ENCODE measurements at regions not wholly inside any gene's neighbourhood (a gene's known extent, or its start where the extent isn't known, plus 50 kb on each side); places are given as distances from the start of the nearest gene placed in this dataset.

DNA sequence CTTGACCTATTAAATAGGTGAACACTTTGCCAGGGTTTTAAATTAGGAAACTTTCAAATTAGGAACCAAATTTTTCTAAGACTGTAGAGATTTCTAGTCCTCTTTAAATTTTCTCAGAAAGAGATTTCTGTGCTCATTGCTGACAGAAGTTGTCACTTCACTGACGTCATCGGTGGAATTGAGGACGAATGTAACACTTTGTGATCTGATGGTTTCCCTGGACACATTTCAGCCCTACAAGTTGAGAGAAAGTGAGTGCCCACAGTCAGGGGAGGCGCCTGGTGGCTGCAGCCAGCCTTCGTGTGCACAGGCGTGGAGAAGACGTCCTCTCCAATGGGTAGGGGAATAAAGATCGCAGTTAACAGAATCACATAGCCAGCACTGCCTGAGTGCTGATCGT is 396.5 kb upstream of the TSHZ3 start:
- TF ChIP-seq ZNF274 (IDR thresholded peaks at IDR 0.05; ENCODE audit: low read depth, low read length) (no peak), SUZ12 (IDR thresholded peaks at IDR 0.05; ENCODE audit: extremely low read depth, insufficient read depth, insufficient read length) (no peak)
